ENCODE measurements at regions not wholly inside any gene's neighbourhood (a gene's known extent, or its start where the extent isn't known, plus 50 kb on each side); places are given as distances from the start of the nearest gene placed in this dataset.
A peak's percentile ranks its signal among the peaks of the same experiment; 100 is the strongest.
"Not testable (repeated sequence)": the region's sequence is repeated elsewhere in the genome, so short reads cannot be mapped to it uniquely, and the experiment has no call there.

- not testable (repeated sequence) for DNase-seq
Measured at GRCh38 chr16:88165040-88165544, 213.9 kb downstream of the BANP start.

- DNase-seq = not testable (repeated sequence)
Measured at GRCh38 chr16:88165683-88166082, 214.4 kb downstream of the BANP start.

GRCh38 chr16:88166209-88166773, 215.1 kb downstream of the BANP start:
- DNase-seq = not testable (repeated sequence)

GRCh38 chr16:88167798-88168556, 214.8 kb upstream of the ZNF469 start:
- DNase-seq = not testable (repeated sequence)

GRCh38 chr16:88168557-88168949, 214.2 kb upstream of the ZNF469 start:
- not testable (repeated sequence) for DNase-seq

- not testable (repeated sequence) for DNase-seq
Measured at GRCh38 chr16:88169136-88169830, 213.5 kb upstream of the ZNF469 start.

GRCh38 chr16:88169831-88170165, 213.0 kb upstream of the ZNF469 start:
- not testable (repeated sequence) for DNase-seq

- no peak for DNase-seq
Measured at GRCh38 chr16:88170528-88170991, 212.2 kb upstream of the ZNF469 start.

- not testable (repeated sequence) for DNase-seq
Measured at GRCh38 chr16:88171126-88171525, 211.6 kb upstream of the ZNF469 start.

- not testable (repeated sequence) for DNase-seq
Measured at GRCh38 chr16:88176184-88176583, 206.6 kb upstream of the ZNF469 start.

- DNase-seq = not testable (repeated sequence)
Measured at GRCh38 chr16:88176591-88177180, 206.1 kb upstream of the ZNF469 start.

- DNase-seq = not testable (repeated sequence)
Measured at GRCh38 chr16:88178251-88178650, 204.5 kb upstream of the ZNF469 start.

- not testable (repeated sequence) for DNase-seq
Measured at GRCh38 chr16:88178896-88179295, 203.9 kb upstream of the ZNF469 start.

- DNase-seq = not testable (repeated sequence)
Measured at GRCh38 chr16:88182967-88183881, 199.5 kb upstream of the ZNF469 start.

- not testable (repeated sequence) for DNase-seq
Measured at GRCh38 chr16:88184053-88184452, 198.7 kb upstream of the ZNF469 start.

GRCh38 chr16:88184566-88185355, 198.0 kb upstream of the ZNF469 start:
- DNase-seq = not testable (repeated sequence)

GRCh38 chr16:88185406-88185805, 197.4 kb upstream of the ZNF469 start:
- not testable (repeated sequence) for DNase-seq

- peak; percentile 84 for DNase-seq
Measured at GRCh38 chr16:88185976-88186888, 196.5 kb upstream of the ZNF469 start.

GRCh38 chr16:88186889-88187870, 195.6 kb upstream of the ZNF469 start:
- not testable (repeated sequence) for DNase-seq

Measured in left hindlimb (tissue), 1 donor.